KMS-11 (cell line): ENCODE measurements at regions not wholly inside any gene's neighbourhood (a gene's known extent, or its start where the extent isn't known, plus 50 kb on each side); places are given as distances from the start of the nearest gene placed in this dataset.

ENCODE experiments used
- H2AFZ ChIP-seq: fragments of 200-600 bp; sonication (generic); 2 replicates; pipeline ENCODE4 v1.6.1; 2016; ENCODE audit warnings: antibody characterized with exemption, mixed run types, low read depth
- H3K27ac ChIP-seq: fragments of 200-600 bp; sonication (generic); 2 replicates; pipeline ENCODE4 v1.6.1; 2016; ENCODE audit warnings: mild to moderate bottlenecking, mixed run types
- H3K27me3 ChIP-seq: fragments of 200-600 bp; sonication (generic); 2 replicates; pipeline ENCODE4 v1.6.1; 2017; ENCODE audit warnings: mild to moderate bottlenecking, low read depth, mixed run types, moderate library complexity; ENCODE audit not compliant: insufficient read depth
- H3K36me3 ChIP-seq: fragments of 200-600 bp; sonication (generic); 2 replicates; pipeline ENCODE4 v1.6.1; 2017; ENCODE audit warnings: mild to moderate bottlenecking, mixed run types; ENCODE audit not compliant: insufficient read depth
- H3K4me1 ChIP-seq: fragments of 200-600 bp; sonication (generic); 2 replicates; pipeline ENCODE4 v1.6.1; 2016; ENCODE audit warnings: mild to moderate bottlenecking, low read depth, mixed run types; ENCODE audit not compliant: poor library complexity, severe bottlenecking
- H3K4me2 ChIP-seq: fragments of 200-600 bp; sonication (generic); 2 replicates; pipeline ENCODE4 v1.7.0; 2016; ENCODE audit warnings: mild to moderate bottlenecking, mixed run types
- H3K4me3 ChIP-seq: fragments of 200-600 bp; sonication (generic); IDR thresholded peaks from 2 replicates; pipeline ENCODE4 v1.6.1; 2017; ENCODE audit warnings: low read depth, low read length, mixed read lengths; ENCODE audit not compliant: insufficient read depth
- H3K79me2 ChIP-seq: fragments of 200-600 bp; sonication (generic); 2 replicates; pipeline ENCODE4 v1.6.1; 2016; ENCODE audit warnings: low read depth, mixed run types; ENCODE audit not compliant: insufficient read depth
- H3K9ac ChIP-seq: fragments of 200-600 bp; sonication (generic); 2 replicates; pipeline ENCODE4 v1.6.1; 2016; ENCODE audit warnings: mild to moderate bottlenecking, mixed run types
- H4K20me1 ChIP-seq: fragments of 200-600 bp; sonication (generic); 2 replicates; pipeline ENCODE4 v1.6.1; 2016; ENCODE audit warnings: mild to moderate bottlenecking, mixed run types; ENCODE audit not compliant: insufficient read depth
- CTCF ChIP-seq: fragments of 200-600 bp; sonication (generic); conservative IDR thresholded peaks from 2 replicates; pipeline ENCODE4 v1.6.1; 2017; ENCODE audit warnings: low read depth, mild to moderate bottlenecking, antibody characterized with exemption, low read length, moderate library complexity, mixed read lengths

GRCh38 chr6:142518126-142518525 is 216.3 kb downstream of the ADGRG6 start:
- no peaks in the 10 kb centered on the region for H3K27me3 ChIP-seq
- no peaks in the 10 kb centered on the region for H3K79me2 ChIP-seq
- no peak overlapping the region for H3K9ac ChIP-seq
- no peak for TF ChIP-seq CTCF
- no peaks in the 10 kb centered on the region for H4K20me1 ChIP-seq
- no peak overlapping the region for H3K27ac ChIP-seq
- H3K36me3 ChIP-seq = no peaks in the 10 kb centered on the region
- H3K4me1 ChIP-seq = no peaks in the 10 kb centered on the region
- H3K4me3 ChIP-seq = no peak overlapping the region
- H2AFZ ChIP-seq = no peak overlapping the region
- no peak overlapping the region for H3K4me2 ChIP-seq

- no peak overlapping the region for H3K27ac ChIP-seq
Measured at GRCh38 chr6:142518761-142519160, 217.0 kb downstream of the ADGRG6 start.

GRCh38 chr6:142521791-142522190 is 220.0 kb downstream of the ADGRG6 start:
- H3K4me2 ChIP-seq = no peak overlapping the region
- H3K27me3 ChIP-seq = no peaks in the 10 kb centered on the region
- no peaks in the 10 kb centered on the region for H4K20me1 ChIP-seq
- no peak overlapping the region for H2AFZ ChIP-seq
- no peak overlapping the region for H3K27ac ChIP-seq
- no peak overlapping the region for H3K4me3 ChIP-seq
- H3K36me3 ChIP-seq = no peaks in the 10 kb centered on the region
- H3K79me2 ChIP-seq = no peaks in the 10 kb centered on the region
- TF ChIP-seq CTCF = no peak
- H3K9ac ChIP-seq = no peak overlapping the region
- H3K4me1 ChIP-seq = no peaks in the 10 kb centered on the region

More at GRCh38 chr6:142518761-142519160, 217.0 kb downstream of the ADGRG6 start:
- no peak for TF ChIP-seq CTCF
- Histone ChIP-seq H3K9ac (no peak overlapping the region), H4K20me1 (no peaks in the 10 kb centered on the region), H3K27me3 (no peaks in the 10 kb centered on the region), H3K4me3 (no peak overlapping the region), H3K4me2 (no peak overlapping the region), H3K4me1 (no peaks in the 10 kb centered on the region), H2AFZ (no peak overlapping the region), H3K79me2 (no peaks in the 10 kb centered on the region), H3K36me3 (no peaks in the 10 kb centered on the region)

GRCh38 chr6:142523515-142524375 is 221.9 kb downstream of the ADGRG6 start:
- Histone ChIP-seq H4K20me1 (no peaks in the 10 kb centered on the region), H3K36me3 (no peaks in the 10 kb centered on the region), H3K4me2 (no peak overlapping the region), H3K79me2 (no peaks in the 10 kb centered on the region), H2AFZ (no peak overlapping the region), H3K27ac (no peak overlapping the region), H3K9ac (no peak overlapping the region), H3K4me1 (no peaks in the 10 kb centered on the region), H3K4me3 (no peak overlapping the region), H3K27me3 (no peaks in the 10 kb centered on the region)
- no peak for TF ChIP-seq CTCF
